Lower lobe of right lung (tissue), 2 donors: ENCODE measurements at regions not wholly inside any gene's neighbourhood (a gene's known extent, or its start where the extent isn't known, plus 50 kb on each side); places are given as distances from the start of the nearest gene placed in this dataset.

ENCODE experiments used
- ATAC-seq, 2 donors: fragments of 200-7000 bp; cut with Tn5 transposase; one replicate each; pipeline ENCODE4 v1.9.1; 2020 to 2022; ENCODE audit warnings: mild to moderate bottlenecking in 2 of 2, moderate library complexity in 2 of 2
- DNase-seq: peaks from one replicate; pipeline ENCODE4 v3.0.0-alpha.2; 2020
- H3K27ac ChIP-seq: fragments of 200-600 bp; one replicate; pipeline ENCODE4 v1.8.0; 2022
- H3K27me3 ChIP-seq: fragments of 200-600 bp; one replicate; pipeline ENCODE4 v1.8.0; 2022; ENCODE audit warnings: low read depth
- H3K36me3 ChIP-seq: fragments of 200-600 bp; one replicate; pipeline ENCODE4 v1.8.0; 2022; ENCODE audit warnings: mild to moderate bottlenecking
- H3K4me1 ChIP-seq: fragments of 200-600 bp; one replicate; pipeline ENCODE4 v1.8.0; 2022
- H3K4me3 ChIP-seq: fragments of 200-600 bp; one replicate; pipeline ENCODE4 v1.8.0; 2022; ENCODE audit warnings: mild to moderate bottlenecking
- H3K9me3 ChIP-seq: fragments of 200-600 bp; one replicate; pipeline ENCODE4 v1.8.0; 2022
- CTCF ChIP-seq: fragments of 200-600 bp; IDR thresholded peaks from one replicate; pipeline ENCODE4 v1.8.0; 2022; ENCODE audit warnings: antibody characterized with exemption, mild to moderate bottlenecking
- intact Hi-C: fragments of 100-400 bp; cut with DNase I; formaldehyde crosslinking; loops from one replicate; pipeline ENCODE4 v1.11.0; 2022
- donor health status: DM: no; HTN: yes; CAD: no; lungs with severe emphysema.

DNA sequence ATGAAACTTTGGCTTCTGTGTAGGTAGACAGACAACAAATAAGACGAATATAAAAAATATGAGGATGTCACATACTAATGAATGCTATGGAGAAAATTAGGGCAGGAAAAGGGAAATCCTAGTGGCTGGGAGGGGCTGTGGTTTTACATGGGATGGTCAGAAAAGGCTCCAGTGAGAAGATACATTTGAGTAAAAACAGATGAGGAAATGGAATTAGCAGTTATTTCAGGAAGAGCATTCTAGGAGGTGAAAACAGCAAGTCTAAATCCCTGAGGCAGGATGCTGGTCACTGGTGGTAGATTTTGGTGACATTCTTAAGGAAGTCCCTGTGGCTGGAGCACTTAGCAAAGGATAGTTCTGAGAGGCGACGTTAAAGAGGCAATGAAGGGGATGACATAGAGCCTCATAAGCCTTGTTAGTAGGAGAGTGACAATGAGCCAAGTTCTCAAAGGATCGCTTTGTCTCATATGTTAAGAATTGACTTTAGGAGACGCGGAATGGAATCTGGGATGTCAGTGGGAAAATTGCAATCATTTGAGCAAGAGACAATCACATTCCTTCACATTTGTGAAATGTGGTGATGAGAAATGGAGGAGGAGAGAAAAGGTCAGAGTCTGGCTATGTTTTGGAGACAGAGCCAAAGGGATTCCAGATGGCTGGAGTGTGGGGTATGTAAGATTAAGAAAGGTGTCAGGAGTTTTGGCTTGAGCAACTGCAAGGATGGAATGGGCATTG lies 384.7 kb upstream of the FZD8 start:
- no peaks in the 10 kb centered on the region for H3K36me3 ChIP-seq
- no peak for ATAC-seq
- intact Hi-C loops: no loop called here

GRCh38 chr10:36026081-36026480 lies 384.0 kb upstream of the FZD8 start:
- no peak for TF ChIP-seq CTCF
- Histone ChIP-seq H3K4me3 (no peak overlapping the region), H3K36me3 (no peaks in the 10 kb centered on the region), H3K27me3 (no peaks in the 10 kb centered on the region), H3K27ac (no peak overlapping the region), H3K9me3 (no peaks in the 10 kb centered on the region), H3K4me1 (no peaks in the 10 kb centered on the region)
- ATAC-seq (no peak), DNase-seq (no peak)
- intact Hi-C loops: no loop called here

More for the DNA sequence above, 384.7 kb upstream of the FZD8 start:
- DNase-seq: no peak
- H3K27me3 ChIP-seq: no peaks in the 10 kb centered on the region
- H3K4me3 ChIP-seq: no peak overlapping the region
- no peaks in the 10 kb centered on the region for H3K4me1 ChIP-seq
- no peak for TF ChIP-seq CTCF
- no peaks in the 10 kb centered on the region for H3K9me3 ChIP-seq
- H3K27ac ChIP-seq: no peak overlapping the region

- intact Hi-C loops: no loop called here
- peak in 1 of 2 donors; percentile 32 for ATAC-seq
- DNase-seq: no peak
Observed at GRCh38 chr10:36023939-36024338, 381.8 kb upstream of the FZD8 start.

DNA sequence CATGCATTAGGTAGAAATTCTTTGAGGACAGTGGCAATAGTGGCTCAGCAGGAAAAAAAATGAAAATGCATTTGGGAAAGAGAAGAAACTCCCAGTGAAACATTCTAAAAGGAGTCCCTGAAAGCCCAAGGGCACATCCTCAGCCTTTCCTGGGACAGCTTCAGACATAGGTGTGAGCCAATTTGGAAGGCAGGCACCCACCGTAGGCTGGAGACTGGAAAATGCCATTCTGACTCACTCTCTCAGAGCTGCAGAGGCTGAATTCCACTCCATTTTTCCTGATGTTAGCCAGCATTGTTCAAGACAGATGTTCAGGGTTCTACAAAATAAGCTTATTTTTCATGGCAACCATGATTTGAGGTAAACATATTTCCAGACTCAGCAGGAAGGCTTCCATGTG lies 379.0 kb upstream of the FZD8 start:
- DNase-seq (no peak), ATAC-seq (no peak)
- no peaks in the 10 kb centered on the region for H3K36me3 ChIP-seq
- H3K27me3 ChIP-seq: no peaks in the 10 kb centered on the region
- H3K4me1 ChIP-seq: no peaks in the 10 kb centered on the region
- no peaks in the 10 kb centered on the region for H3K9me3 ChIP-seq
- no peak overlapping the region for H3K4me3 ChIP-seq
- intact Hi-C loops: no loop called here
- no peak for TF ChIP-seq CTCF
- H3K27ac ChIP-seq: no peak overlapping the region

More at GRCh38 chr10:36023939-36024338, 381.8 kb upstream of the FZD8 start:
- H3K27me3 ChIP-seq: no peaks in the 10 kb centered on the region
- H3K4me1 ChIP-seq: no peaks in the 10 kb centered on the region
- H3K9me3 ChIP-seq: no peaks in the 10 kb centered on the region
- H3K27ac ChIP-seq: no peak overlapping the region
- H3K36me3 ChIP-seq: no peaks in the 10 kb centered on the region
- no peak for TF ChIP-seq CTCF
- H3K4me3 ChIP-seq: no peak overlapping the region

- Histone ChIP-seq H3K9me3 (no peaks in the 10 kb centered on the region), H3K4me3 (no peak overlapping the region), H3K4me1 (no peaks in the 10 kb centered on the region), H3K27ac (no peak overlapping the region), H3K36me3 (no peaks in the 10 kb centered on the region), H3K27me3 (no peaks in the 10 kb centered on the region)
- TF ChIP-seq CTCF: no peak
- ATAC-seq (no peak), DNase-seq (no peak)
- intact Hi-C loops: no loop called here
Observed at GRCh38 chr10:36019749-36020148, 377.7 kb upstream of the FZD8 start.
